Kidney (tissue), 13 donors: ENCODE measurements at regions not wholly inside any gene's neighbourhood (a gene's known extent, or its start where the extent isn't known, plus 50 kb on each side); places are given as distances from the start of the nearest gene placed in this dataset.

Experiments
- DNase-seq, 5 donors: peaks; one replicate each; pipeline ENCODE4 v3.0.0-alpha.2; 2013 to 2020
- FAIRE-seq: peaks from 2 replicates; lab custom pipeline; 2012; peaks lifted over from hg19 to GRCh38; lab: Jason Lieb, UNC
- H3K27ac ChIP-seq, 2 donors: one replicate each; pipeline ENCODE4 v1.7.0; 2013; ENCODE audit warnings: low read depth in 2 of 2, low read length in 2 of 2, inconsistent platforms in 1 of 2
- H3K27me3 ChIP-seq: one replicate; pipeline ENCODE4 v1.7.1; 2013; ENCODE audit warnings: low read length, inconsistent platforms; ENCODE audit not compliant: control insufficient read depth, insufficient read depth
- H3K36me3 ChIP-seq, 3 donors: one replicate each; pipeline versions ENCODE4 v1.7.0 to v1.7.1; 2013; ENCODE audit warnings: low read length in 3 of 3, control low read depth in 1 of 3, inconsistent platforms in 1 of 3; ENCODE audit not compliant: insufficient read depth in 3 of 3, control insufficient read depth in 2 of 3
- H3K4me1 ChIP-seq, 3 donors: one replicate each; pipeline versions ENCODE4 v1.7.0 to v1.7.1; 2013; ENCODE audit warnings: low read length in 3 of 3, inconsistent platforms in 1 of 3, low read depth in 1 of 3; ENCODE audit not compliant: control insufficient read depth in 2 of 3, insufficient read depth in 2 of 3
- H3K4me3 ChIP-seq, 3 donors: one replicate each; pipeline versions ENCODE4 v1.7.0 to v1.8.1; 2013; ENCODE audit warnings: low read length in 3 of 3, control low read depth in 1 of 3, inconsistent platforms in 1 of 3
- H3K9ac ChIP-seq, 3 donors: one replicate each; pipeline versions ENCODE4 v1.7.0 to v1.7.1; 2013; ENCODE audit warnings: low read length in 3 of 3, control low read depth in 1 of 3, inconsistent platforms in 1 of 3
- H3K9me3 ChIP-seq, 3 donors: one replicate each; pipeline versions ENCODE4 v1.7.0 to v1.7.1; 2013; ENCODE audit warnings: low read length in 3 of 3, control low read depth in 1 of 3, inconsistent platforms in 1 of 3; ENCODE audit not compliant: control insufficient read depth in 2 of 3, insufficient read depth in 1 of 3
- CTCF ChIP-seq: IDR thresholded peaks from 3 replicates; pipeline ENCODE4 v1.5.1; 2012; ENCODE audit warnings: mild to moderate bottlenecking, moderate library complexity, borderline replicate concordance; ENCODE audit not compliant: insufficient read depth; ENCODE audit errors: extremely low read depth
- intact Hi-C: fragments of 100-400 bp; cut with DNase I; formaldehyde crosslinking; loops from one replicate; pipeline ENCODE4 v1.11.1; 2022
- donor health status: control.
- donor health status: control.
- donor health status: control.
- donor health status: control.
- donor health status: control.
- donor health status: DM: yes; HTN: yes; CAD: no.
- donor health status: Normal renal cell carcinoma (clear cell type).

- no peak overlapping the region for H3K9ac ChIP-seq
- no peak for TF ChIP-seq CTCF
- no peaks in the 10 kb centered on the region for H3K9me3 ChIP-seq
- H3K36me3 ChIP-seq = no peaks in the 10 kb centered on the region
- no peaks in the 10 kb centered on the region for H3K27me3 ChIP-seq
- intact Hi-C loops = no loop called here
- H3K4me3 ChIP-seq = no peak overlapping the region
- no peak overlapping the region for H3K27ac ChIP-seq
- DNase-seq (peak in 4 of 5 donors; percentile 35 to 73 (median 42)), FAIRE-seq (no peak)
- peaks cover 0 to 5% (median 0%) of the 10 kb centered on the region in 3 donors for H3K4me1 ChIP-seq
These were observed 136.5 kb upstream of the RND3 start for GRCh38 chr2:150624001-150624401.

- Histone ChIP-seq H3K27me3 (no peaks in the 10 kb centered on the region), H3K9ac (no peak overlapping the region), H3K4me1 (peaks cover 0 to 5% (median 0%) of the 10 kb centered on the region in 3 donors), H3K36me3 (no peaks in the 10 kb centered on the region), H3K9me3 (no peaks in the 10 kb centered on the region), H3K27ac (peak overlapping the region in 1 of 2 donors; percentile 23), H3K4me3 (no peak overlapping the region)
- intact Hi-C loops = no loop called here
- DNase-seq (no peak), FAIRE-seq (peak; percentile 45)
- no peak for TF ChIP-seq CTCF
These were observed 134.2 kb upstream of the RND3 start for GRCh38 chr2:150621526-150622213.

GRCh38 chr2:150620855-150621254 is 133.4 kb upstream of the RND3 start:
- FAIRE-seq = no peak
- Histone ChIP-seq H3K27me3 (no peaks in the 10 kb centered on the region), H3K4me1 (peaks cover 0 to 5% (median 0%) of the 10 kb centered on the region in 3 donors), H3K9ac (no peak overlapping the region), H3K9me3 (no peaks in the 10 kb centered on the region), H3K4me3 (no peak overlapping the region), H3K27ac (no peak overlapping the region), H3K36me3 (no peaks in the 10 kb centered on the region)
- intact Hi-C loops = no loop called here
- no peak for DNase-seq
- no peak for TF ChIP-seq CTCF
